H1 (cell line): ENCODE measurements at regions not wholly inside any gene's neighbourhood (a gene's known extent, or its start where the extent isn't known, plus 50 kb on each side); places are given as distances from the start of the nearest gene placed in this dataset.

ENCODE experiments used
- CBX5 ChIP-seq: fragments of 300-800, 300-1000 bp; sonication (generic); IDR thresholded peaks from 2 replicates; pipeline ENCODE4 v1.7.1; 2016; ENCODE audit warnings: antibody characterized with exemption, low read length, low read depth
- CBX8 ChIP-seq: fragments of 300-800, 300-1000 bp; sonication (generic); IDR thresholded peaks from 2 replicates; pipeline ENCODE4 v1.7.1; 2016; ENCODE audit warnings: low read depth, low read length, borderline replicate concordance
- CHD2 ChIP-seq: IDR thresholded peaks from 2 replicates; pipeline ENCODE4 v1.6.1; 2012; ENCODE audit warnings: low read length, improper control_type of control experiment
- EGR1 ChIP-seq: IDR thresholded peaks from 2 replicates; pipeline ENCODE4 v1.6.1; 2011; ENCODE audit warnings: low read depth, low read length, borderline replicate concordance
- GTF2F1 ChIP-seq: IDR thresholded peaks from 2 replicates; pipeline ENCODE4 v1.6.1; 2012; ENCODE audit warnings: low read depth, low read length, improper control_type of control experiment, borderline replicate concordance
- RBBP5 ChIP-seq: IDR thresholded peaks from 2 replicates; pipeline ENCODE4 v1.7.1; 2012; ENCODE audit warnings: low read depth, mild to moderate bottlenecking, inconsistent platforms, low read length, moderate library complexity, borderline replicate concordance

DNA sequence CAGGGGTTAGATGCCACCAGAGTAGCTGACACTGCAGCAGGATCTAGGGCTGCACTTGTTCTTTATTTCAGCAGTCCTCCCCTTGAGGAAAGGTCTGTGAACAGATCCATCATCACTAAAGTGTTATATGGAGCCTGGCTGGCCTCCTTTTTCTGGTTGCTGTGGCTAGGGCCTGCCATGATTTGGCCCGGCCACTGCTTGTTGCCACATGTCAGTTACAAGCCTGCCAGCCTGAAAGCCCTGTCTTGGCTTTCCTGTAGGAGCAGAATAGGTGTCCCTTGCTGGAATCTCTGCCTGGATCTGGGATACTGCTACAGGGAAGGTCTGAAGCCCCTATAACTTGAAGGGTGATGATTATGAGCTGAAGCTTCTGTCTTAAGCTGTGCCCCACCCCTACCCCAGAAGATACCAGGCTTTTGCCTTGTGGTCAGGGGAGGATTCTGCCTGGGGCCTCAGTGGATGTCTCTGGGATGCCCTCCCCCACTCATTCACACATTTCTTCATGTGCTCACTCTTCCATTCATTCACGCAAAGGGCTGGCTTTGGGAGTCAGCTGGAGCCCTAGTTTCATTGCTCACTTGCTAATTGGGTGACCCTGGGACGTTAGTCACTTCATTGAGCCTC, 64.7 kb downstream of the NDUFS5 start (continued):
- TF ChIP-seq CHD2 = no peak
- TF ChIP-seq EGR1 = no peak
- no peak for TF ChIP-seq CBX8
- no peak for TF ChIP-seq CBX5
- TF ChIP-seq GTF2F1 = no peak
- no peak for TF ChIP-seq RBBP5
